T-helper 22 cell (primary cell): ENCODE measurements at regions not wholly inside any gene's neighbourhood (a gene's known extent, or its start where the extent isn't known, plus 50 kb on each side); places are given as distances from the start of the nearest gene placed in this dataset.
"Not testable (repeated sequence)": the region's sequence is repeated elsewhere in the genome, so short reads cannot be mapped to it uniquely, and the experiment has no call there.

Source experiments
- DNase-seq: peaks from one replicate; pipeline ENCODE4 v3.0.0-alpha.2; 2020; ENCODE audit warnings: low read depth

- no peak for DNase-seq
Observed at GRCh38 chr5:88092358-88092757, 176.3 kb downstream of the TMEM161B start.

DNA sequence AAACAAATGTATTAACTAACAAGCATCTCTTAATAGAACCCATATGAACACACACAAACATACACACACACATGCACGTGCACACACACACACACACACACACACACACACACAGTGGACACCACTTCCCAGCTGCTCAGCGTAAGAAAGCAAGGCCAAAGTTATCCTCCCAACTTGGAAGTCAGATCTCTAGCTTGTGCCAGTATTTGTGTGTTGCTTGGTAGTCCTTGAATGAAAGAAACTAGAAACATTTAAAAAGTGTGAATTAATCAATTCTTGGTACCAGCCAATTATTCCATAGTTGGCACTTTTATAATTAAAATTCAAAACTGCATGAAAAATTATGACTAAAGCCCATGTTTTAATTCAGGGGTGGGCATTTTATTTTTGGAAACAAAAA lies 178.1 kb downstream of the TMEM161B start:
- no peak for DNase-seq

DNA sequence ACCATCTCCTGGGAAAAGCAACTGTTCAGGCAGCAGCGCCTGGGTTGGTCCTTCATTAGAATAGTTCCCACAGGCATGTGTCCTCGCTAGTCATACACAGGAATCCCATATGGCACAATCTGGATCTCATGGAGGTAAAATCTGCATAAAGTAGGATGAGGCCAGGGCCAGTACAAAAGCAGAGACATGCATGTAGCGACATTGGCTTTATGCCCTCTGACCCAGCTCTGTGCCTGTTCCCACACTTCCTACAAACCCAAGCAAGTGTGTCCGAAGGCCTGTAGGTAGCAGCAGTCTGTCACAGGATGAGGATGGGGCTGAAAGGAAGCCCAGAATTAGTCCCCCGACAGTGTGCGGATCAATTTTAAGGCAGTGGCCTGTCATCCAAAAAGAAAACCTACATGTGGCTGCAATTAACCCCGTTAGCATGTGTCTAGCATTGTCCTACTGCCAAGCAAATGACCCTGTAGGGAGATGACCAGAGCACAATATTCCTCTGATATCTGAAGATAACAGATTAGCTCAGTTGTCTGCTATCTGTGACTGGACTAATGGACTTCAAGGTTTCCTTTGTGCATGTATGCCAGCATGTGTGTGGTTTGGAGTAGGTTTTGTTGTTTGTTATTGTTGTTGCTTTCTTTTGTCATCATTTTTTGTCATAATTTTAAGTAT lies 178.8 kb downstream of the TMEM161B start:
- DNase-seq, result no peak

DNA sequence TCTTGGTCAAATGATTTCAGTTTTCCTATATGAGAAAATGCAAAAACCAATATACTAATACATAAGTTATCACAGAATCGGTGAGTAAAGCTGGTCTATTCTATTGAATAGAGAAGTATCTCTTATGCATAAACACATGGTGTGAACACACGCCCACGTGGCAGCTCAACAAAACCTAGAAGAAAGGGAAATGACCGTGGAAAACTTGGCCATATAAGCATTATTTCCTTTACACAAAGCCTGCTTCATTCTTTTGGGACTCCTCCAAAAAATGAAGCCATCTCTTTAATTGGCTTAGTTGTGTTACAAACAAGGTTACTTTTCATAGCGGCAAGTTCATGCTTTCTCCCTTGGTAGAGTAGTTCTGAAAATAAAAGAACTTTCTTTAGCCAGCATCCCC lies 183.2 kb downstream of the TMEM161B start:
- DNase-seq, result no peak

GRCh38 chr5:88081877-88082276 lies 186.8 kb downstream of the TMEM161B start:
- DNase-seq, result no peak

DNA sequence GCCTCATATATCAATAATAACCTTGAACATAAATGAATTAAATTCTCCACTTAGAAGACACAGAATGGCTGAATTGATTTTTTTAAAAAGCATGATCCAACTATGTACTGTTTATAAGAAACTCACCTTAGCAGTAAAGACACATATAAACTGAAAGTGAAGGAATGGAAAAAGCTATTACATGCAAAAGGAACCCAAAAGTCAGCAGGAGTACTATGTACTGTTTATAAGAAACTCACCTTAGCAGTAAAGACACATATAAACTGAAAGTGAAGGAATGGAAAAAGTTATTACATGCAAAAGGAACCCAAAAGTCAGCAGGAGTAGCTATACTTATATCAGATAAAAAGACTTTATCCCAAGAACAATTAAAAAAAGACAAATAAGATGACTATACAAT lies 204.8 kb downstream of the TMEM161B start:
- no peak for DNase-seq

GRCh38 chr5:88060194-88060593 lies 208.5 kb downstream of the TMEM161B start:
- no peak for DNase-seq

- DNase-seq, result no peak
Observed at GRCh38 chr5:88058625-88059024, 210.0 kb downstream of the TMEM161B start.

DNA sequence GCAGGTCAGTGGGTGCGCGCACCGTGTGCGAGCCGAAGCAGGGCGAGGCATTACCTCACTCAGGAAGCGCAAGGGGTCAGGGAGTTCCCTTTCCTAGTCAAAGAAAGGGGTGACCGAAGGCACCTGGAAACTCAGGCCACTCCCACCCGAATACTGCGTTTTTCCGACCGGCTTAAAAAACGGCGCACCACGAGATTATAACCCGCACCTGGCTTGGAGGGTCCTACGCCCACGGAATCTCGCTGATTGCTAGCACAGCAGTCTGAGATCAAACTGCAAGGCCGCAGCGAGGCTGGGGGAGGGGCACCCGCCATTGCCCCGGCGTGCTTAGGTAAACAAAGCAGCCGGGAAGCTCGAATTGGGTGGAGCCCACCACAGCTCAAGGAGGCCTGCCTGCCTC lies 216.2 kb downstream of the TMEM161B start:
- DNase-seq, result not testable (repeated sequence)

DNA sequence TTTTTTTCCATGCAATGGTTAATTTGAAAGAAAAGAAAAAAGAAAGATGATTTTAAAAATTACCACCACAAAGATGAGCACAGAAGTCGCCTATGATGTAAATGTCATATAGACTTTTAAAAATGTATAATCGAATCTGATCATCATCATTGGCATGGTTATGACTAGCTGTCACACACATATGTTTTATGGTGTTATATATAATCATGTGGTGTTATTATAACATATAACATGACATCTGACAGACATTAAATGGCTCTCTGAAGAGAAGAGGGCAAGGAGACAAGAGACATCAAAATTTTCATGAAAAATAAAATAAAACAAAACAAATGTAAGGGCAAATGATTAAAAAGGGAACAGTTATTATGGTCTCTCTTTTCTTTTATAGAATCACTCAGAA lies 217.5 kb downstream of the TMEM161B start:
- no peak for DNase-seq

DNA sequence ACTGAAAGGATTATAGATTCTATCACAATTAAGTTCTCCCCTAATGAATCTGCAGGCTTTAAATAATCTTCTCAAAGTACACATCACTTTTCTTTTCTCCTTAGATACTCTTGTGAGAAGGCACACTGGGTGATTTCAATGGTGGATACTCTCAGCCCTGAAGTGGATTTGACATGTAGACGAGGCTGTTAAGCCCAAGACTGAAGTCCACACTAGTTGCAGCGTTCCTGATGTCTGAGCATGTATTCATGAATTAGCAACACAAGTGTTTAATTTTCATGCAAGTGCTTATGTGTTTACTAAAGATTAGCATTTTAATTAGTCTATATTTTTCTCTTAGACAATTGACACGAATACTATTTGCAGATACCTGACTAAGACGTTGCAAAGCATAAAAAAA lies 218.9 kb downstream of the TMEM161B start:
- no peak for DNase-seq

DNA sequence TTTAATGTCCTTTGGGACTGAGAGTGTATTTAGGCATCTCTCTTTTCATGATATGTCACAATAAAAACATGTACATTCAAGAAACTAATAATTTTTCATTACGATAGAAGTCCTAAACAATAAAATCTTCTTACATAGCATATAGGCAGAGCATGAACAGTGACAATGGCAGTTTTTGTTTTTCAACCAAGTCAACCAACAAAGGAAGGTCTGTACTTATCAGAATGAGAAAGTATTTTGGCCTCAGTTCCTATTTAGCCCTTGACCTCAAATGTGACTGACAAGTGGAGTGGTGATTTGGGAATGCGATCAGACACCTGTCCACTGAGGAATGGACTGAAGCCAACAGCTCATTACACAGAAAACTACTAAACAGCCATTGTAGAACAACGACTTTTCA lies 219.5 kb downstream of the TMEM161B start:
- no peak for DNase-seq

DNA sequence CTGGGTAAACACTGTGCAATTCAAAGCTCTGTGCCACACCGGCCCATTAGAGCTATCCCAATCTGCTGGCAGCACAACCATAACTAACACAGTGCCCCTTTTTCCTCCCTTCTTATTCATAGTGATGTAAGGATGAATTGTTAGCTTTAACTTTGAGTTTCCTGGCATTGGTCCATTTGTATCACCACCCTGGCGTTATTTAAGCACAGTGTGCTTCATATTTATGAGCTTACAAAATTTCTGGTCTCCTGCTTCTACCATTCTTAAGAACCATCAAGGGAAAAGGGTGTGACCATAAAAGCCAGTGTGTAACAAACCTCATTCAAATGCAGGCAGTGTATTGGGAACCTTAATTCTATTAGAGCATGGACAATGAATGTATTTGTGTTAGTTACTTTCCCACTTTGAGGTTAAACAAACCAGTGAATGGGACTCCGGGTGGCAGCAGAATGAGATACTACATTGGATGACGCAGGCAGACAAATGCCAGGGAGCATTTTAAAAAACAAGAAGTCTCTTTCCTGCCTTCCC lies 222.6 kb downstream of the TMEM161B start:
- DNase-seq, result no peak

GRCh38 chr5:88045165-88045564 lies 223.5 kb downstream of the TMEM161B start:
- no peak for DNase-seq

DNA sequence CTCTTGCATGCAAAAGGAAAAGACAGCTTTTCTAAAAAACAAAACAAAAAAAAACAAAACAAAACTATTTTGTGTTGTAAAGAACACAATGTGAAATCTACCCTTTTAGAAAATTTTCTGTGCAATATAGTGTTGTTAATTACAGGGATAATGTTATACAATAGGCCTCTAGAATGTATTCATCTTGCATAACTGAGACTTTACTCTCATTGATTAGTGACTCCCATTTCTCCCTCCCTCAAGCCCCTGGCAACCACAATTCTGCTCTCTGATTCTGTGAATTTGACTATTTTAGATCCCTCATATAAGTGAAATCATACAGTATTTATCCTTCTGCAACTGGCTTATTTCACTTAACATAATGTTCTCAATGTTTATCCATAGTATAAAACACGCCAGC lies 234.1 kb downstream of the TMEM161B start:
- no peak for DNase-seq

DNA sequence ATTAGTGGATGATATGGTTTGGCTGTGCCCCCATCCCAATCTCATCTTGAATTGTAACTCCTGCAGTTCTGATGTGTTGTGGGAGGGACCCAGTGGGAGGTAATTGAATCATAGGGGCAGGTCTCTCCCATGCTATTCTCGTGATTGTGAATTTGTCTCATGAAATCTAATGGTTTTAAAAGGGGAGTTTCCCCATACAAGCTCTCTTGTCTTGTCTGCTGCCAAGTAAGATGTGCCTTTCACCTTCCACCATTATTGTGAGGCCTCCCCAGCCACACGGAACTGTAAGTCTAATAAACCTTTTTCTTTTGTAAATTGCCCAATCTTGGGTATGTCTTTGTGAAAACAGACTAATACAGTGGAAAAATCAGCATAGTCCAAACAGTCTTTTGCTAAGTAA lies 235.5 kb downstream of the TMEM161B start:
- DNase-seq, result no peak

GRCh38 chr5:88029011-88029410 lies 239.6 kb downstream of the TMEM161B start:
- no peak for DNase-seq

DNA sequence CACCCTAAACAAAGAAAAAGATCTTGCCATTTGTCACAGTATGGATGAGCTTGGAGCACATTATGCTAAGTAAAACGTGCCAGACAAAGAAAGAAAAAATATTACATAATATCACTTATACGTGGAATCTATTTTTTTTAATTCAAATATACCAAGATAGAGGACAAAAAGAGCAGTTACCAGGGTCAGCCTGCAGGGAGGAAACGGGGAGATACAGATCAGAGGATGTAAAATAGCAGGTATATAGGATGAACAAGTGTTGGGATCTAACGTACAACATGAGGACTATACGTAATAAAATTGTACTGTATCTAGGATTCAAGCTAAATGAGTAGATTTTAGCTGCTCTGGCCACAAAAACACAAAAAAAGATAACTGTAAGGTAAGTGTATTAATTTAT lies 247.5 kb downstream of the TMEM161B start:
- no peak for DNase-seq

GRCh38 chr5:88014984-88015383 lies 253.7 kb downstream of the TMEM161B start:
- not testable (repeated sequence) for DNase-seq

DNA sequence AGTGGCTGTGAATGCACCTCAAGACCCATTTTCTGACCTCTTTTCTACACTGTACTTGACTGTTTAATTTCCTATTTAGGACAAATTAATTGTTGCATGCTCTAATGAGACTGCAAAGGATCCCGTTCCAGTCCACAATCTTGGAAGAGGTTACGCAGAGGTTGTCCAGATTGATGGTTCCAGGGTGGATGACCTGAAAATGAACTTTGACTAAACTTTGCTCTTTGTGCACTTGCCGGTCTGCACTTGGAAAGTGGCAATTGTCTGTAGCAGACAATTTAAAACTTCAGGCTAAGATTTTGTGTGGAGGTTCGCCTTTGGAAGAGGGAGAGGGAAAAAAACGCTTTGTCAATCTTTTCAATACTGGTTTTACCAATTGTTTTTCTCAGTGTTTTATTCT lies 267.8 kb downstream of the TMEM161B start:
- no peak for DNase-seq

GRCh38 chr5:87997662-87998061 lies 271.0 kb downstream of the TMEM161B start:
- no peak for DNase-seq

DNA sequence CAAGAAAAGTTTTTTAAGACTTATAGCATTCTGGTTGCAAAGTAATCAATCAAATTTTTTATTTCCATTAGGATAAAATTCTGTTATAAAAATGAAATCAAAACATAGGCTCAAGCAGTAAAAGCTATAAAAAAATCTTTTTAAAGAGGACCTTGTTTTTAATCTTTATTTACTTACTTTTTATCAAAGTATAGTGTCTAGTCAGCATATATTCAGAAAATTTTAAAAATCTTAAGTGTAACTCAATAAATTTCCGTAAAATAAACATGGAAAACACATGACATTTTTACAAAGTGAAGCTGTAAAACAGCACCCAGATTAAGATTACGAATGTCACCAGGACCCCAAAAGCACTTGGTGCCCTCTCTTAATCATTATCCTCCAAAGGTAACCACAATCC lies 302.4 kb downstream of the TMEM161B start:
- DNase-seq, result no peak

GRCh38 chr5:87954121-87954520 lies 314.5 kb downstream of the TMEM161B start:
- no peak for DNase-seq

DNA sequence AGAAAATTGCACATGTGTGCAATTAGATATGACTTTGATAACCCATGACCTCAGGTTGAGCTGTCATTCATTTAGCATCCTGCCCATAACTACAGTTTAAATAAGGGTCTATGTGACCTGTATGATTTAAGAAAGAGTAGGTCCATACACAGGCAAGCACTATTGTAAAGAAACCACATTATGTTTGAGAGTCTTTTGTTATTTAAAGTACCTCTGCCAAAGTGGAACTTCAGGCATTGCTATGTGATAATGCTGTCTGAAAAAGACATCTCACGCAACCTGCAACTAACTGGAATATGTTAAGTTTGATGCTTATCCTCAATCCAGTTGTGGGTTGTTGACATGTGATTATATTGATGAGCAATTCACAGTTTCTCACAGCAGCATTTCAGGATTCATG lies 317.0 kb downstream of the TMEM161B start:
- DNase-seq, result no peak
